Dendritic cell treated with granulocyte-macrophage colony-stimulating factor and Interleukin-4, amounts not matched to agents 40 ng/mL and 50 ng/mL, for 4 days (primary cell): ENCODE measurements at regions not wholly inside any gene's neighbourhood (a gene's known extent, or its start where the extent isn't known, plus 50 kb on each side); places are given as distances from the start of the nearest gene placed in this dataset.

Experiments
- H3K27ac Mint-ChIP-seq: one replicate; pipeline ENCODE4 v1.8.0; 2022; ENCODE audit warnings: mild to moderate bottlenecking, mixed read lengths
- H3K27me3 Mint-ChIP-seq: one replicate; pipeline ENCODE4 v1.8.0; 2022; ENCODE audit warnings: mild to moderate bottlenecking, mixed read lengths
- H3K36me3 Mint-ChIP-seq: one replicate; pipeline ENCODE4 v1.8.0; 2022; ENCODE audit warnings: low read depth, mixed read lengths
- H3K4me1 Mint-ChIP-seq: one replicate; pipeline ENCODE4 v1.8.0; 2022; ENCODE audit warnings: low read depth, mixed read lengths
- H3K4me3 Mint-ChIP-seq: one replicate; pipeline ENCODE4 v1.8.0; 2022; ENCODE audit warnings: mild to moderate bottlenecking, moderate library complexity, mixed read lengths
- H3K9me3 Mint-ChIP-seq: one replicate; pipeline ENCODE4 v1.8.0; 2022; ENCODE audit warnings: mixed read lengths
- intact Hi-C: fragments of 100-400 bp; cut with micrococcal nuclease; formaldehyde crosslinking; loops from one replicate; pipeline ENCODE4 v1.15.0; 2022

DNA sequence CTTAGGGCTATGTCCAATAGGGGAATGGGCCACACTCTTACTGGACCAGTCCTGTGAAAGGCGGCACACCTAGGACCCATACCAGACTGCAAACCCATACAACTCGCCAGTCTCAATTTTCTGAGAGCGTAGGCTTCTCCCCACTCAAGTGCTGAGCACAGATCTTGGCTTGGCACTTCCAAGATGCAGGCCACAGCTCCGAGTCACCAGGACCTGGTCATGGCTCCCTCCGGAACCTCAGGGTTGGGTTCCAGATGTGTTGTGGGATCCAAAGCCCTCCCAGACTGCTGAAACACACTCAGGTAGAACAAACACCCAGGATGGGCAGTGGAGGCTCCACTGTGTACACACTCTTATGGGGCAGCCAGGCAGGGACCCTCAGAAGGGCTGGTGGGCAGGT lies 103.3 kb downstream of the TMEM144 start:
- Mint-ChIP-seq H3K36me3 (no peaks in the 10 kb centered on the region), H3K27me3 (no peaks in the 10 kb centered on the region), H3K4me1 (no peaks in the 10 kb centered on the region), H3K4me3 (no peak overlapping the region), H3K27ac (no peak overlapping the region), H3K9me3 (peaks cover 28% of the 10 kb centered on the region)
- intact Hi-C loops, result no loop called here

- intact Hi-C loops, result no loop called here
- Mint-ChIP-seq H3K27ac (no peak overlapping the region), H3K4me3 (no peak overlapping the region), H3K36me3 (no peaks in the 10 kb centered on the region), H3K9me3 (peaks cover 16% of the 10 kb centered on the region), H3K27me3 (no peaks in the 10 kb centered on the region), H3K4me1 (no peaks in the 10 kb centered on the region)
Measured at GRCh38 chr4:158314756-158315487, 104.6 kb downstream of the TMEM144 start.

GRCh38 chr4:158315706-158316105 lies 105.4 kb downstream of the TMEM144 start:
- intact Hi-C loops, result no loop called here
- H3K27me3 Mint-ChIP-seq, result no peaks in the 10 kb centered on the region
- H3K27ac Mint-ChIP-seq, result no peak overlapping the region
- H3K4me1 Mint-ChIP-seq, result no peaks in the 10 kb centered on the region
- no peak overlapping the region for H3K4me3 Mint-ChIP-seq
- H3K36me3 Mint-ChIP-seq, result no peaks in the 10 kb centered on the region
- peaks cover 15% of the 10 kb centered on the region for H3K9me3 Mint-ChIP-seq

GRCh38 chr4:158316264-158316663 lies 106.0 kb downstream of the TMEM144 start:
- H3K27ac Mint-ChIP-seq, result no peak overlapping the region
- H3K4me1 Mint-ChIP-seq, result no peaks in the 10 kb centered on the region
- intact Hi-C loops, result no loop called here
- H3K36me3 Mint-ChIP-seq, result no peaks in the 10 kb centered on the region
- no peak overlapping the region for H3K4me3 Mint-ChIP-seq
- H3K27me3 Mint-ChIP-seq, result no peaks in the 10 kb centered on the region
- peaks cover 13% of the 10 kb centered on the region for H3K9me3 Mint-ChIP-seq

DNA sequence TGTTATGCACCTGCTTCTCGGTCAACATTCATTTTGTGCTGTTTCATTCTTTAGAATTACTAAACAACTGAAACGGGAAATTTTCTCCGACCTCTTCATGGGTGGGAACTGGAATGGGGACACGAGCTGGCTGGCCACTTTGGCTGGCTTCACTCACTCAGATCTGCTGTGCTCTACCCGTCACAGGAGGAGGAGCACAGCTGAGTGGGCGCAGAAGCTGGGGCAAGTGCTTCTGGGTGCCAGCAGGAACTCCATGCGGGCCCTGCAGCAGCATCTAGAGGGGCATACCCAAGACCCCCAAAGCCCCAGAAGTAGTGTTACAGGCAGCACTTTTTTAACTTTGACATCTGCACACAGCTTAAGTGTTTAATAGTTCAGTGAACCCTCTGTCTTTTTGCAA lies 109.6 kb downstream of the TMEM144 start:
- intact Hi-C loops, result no loop called here
- H3K36me3 Mint-ChIP-seq, result no peaks in the 10 kb centered on the region
- H3K27me3 Mint-ChIP-seq, result no peaks in the 10 kb centered on the region
- H3K9me3 Mint-ChIP-seq, result peaks cover 10% of the 10 kb centered on the region
- no peak overlapping the region for H3K27ac Mint-ChIP-seq
- H3K4me1 Mint-ChIP-seq, result no peaks in the 10 kb centered on the region
- no peak overlapping the region for H3K4me3 Mint-ChIP-seq

GRCh38 chr4:158322109-158322508 lies 111.8 kb downstream of the TMEM144 start:
- no peaks in the 10 kb centered on the region for H3K36me3 Mint-ChIP-seq
- peaks cover 10% of the 10 kb centered on the region for H3K9me3 Mint-ChIP-seq
- H3K4me1 Mint-ChIP-seq, result no peaks in the 10 kb centered on the region
- H3K27me3 Mint-ChIP-seq, result no peaks in the 10 kb centered on the region
- no peak overlapping the region for H3K27ac Mint-ChIP-seq
- no peak overlapping the region for H3K4me3 Mint-ChIP-seq
- intact Hi-C loops, result no loop called here

- no peaks in the 10 kb centered on the region for H3K36me3 Mint-ChIP-seq
- H3K27ac Mint-ChIP-seq, result no peak overlapping the region
- H3K4me3 Mint-ChIP-seq, result no peak overlapping the region
- H3K4me1 Mint-ChIP-seq, result no peaks in the 10 kb centered on the region
- no peaks in the 10 kb centered on the region for H3K27me3 Mint-ChIP-seq
- H3K9me3 Mint-ChIP-seq, result no peaks in the 10 kb centered on the region
- intact Hi-C loops, result no loop called here
Measured at GRCh38 chr4:158327525-158327924, 117.2 kb downstream of the TMEM144 start.

- Mint-ChIP-seq H3K9me3 (no peaks in the 10 kb centered on the region), H3K4me1 (no peaks in the 10 kb centered on the region), H3K36me3 (no peaks in the 10 kb centered on the region), H3K27me3 (no peaks in the 10 kb centered on the region), H3K4me3 (no peak overlapping the region), H3K27ac (no peak overlapping the region)
- intact Hi-C loops, result no loop called here
Measured at GRCh38 chr4:158331863-158332262, 121.6 kb downstream of the TMEM144 start.

GRCh38 chr4:158333820-158334219 lies 123.5 kb downstream of the TMEM144 start:
- H3K27me3 Mint-ChIP-seq, result no peaks in the 10 kb centered on the region
- no peak overlapping the region for H3K4me3 Mint-ChIP-seq
- no peaks in the 10 kb centered on the region for H3K36me3 Mint-ChIP-seq
- H3K27ac Mint-ChIP-seq, result no peak overlapping the region
- intact Hi-C loops, result no loop called here
- no peaks in the 10 kb centered on the region for H3K9me3 Mint-ChIP-seq
- H3K4me1 Mint-ChIP-seq, result no peaks in the 10 kb centered on the region

- H3K27ac Mint-ChIP-seq, result no peak overlapping the region
- H3K9me3 Mint-ChIP-seq, result no peaks in the 10 kb centered on the region
- H3K27me3 Mint-ChIP-seq, result peaks cover 2% of the 10 kb centered on the region
- intact Hi-C loops, result no loop called here
- no peaks in the 10 kb centered on the region for H3K4me1 Mint-ChIP-seq
- H3K36me3 Mint-ChIP-seq, result no peaks in the 10 kb centered on the region
- no peak overlapping the region for H3K4me3 Mint-ChIP-seq
Measured at GRCh38 chr4:158341896-158342295, 131.6 kb downstream of the TMEM144 start.

GRCh38 chr4:158346576-158346975 lies 136.3 kb downstream of the TMEM144 start:
- H3K9me3 Mint-ChIP-seq, result no peaks in the 10 kb centered on the region
- H3K36me3 Mint-ChIP-seq, result no peaks in the 10 kb centered on the region
- H3K27me3 Mint-ChIP-seq, result peaks cover 2% of the 10 kb centered on the region
- no peaks in the 10 kb centered on the region for H3K4me1 Mint-ChIP-seq
- H3K4me3 Mint-ChIP-seq, result no peak overlapping the region
- intact Hi-C loops, result no loop called here
- H3K27ac Mint-ChIP-seq, result no peak overlapping the region

- intact Hi-C loops, result no loop called here
- H3K27me3 Mint-ChIP-seq, result peaks cover 2% of the 10 kb centered on the region
- H3K4me3 Mint-ChIP-seq, result no peak overlapping the region
- H3K27ac Mint-ChIP-seq, result no peak overlapping the region
- no peaks in the 10 kb centered on the region for H3K9me3 Mint-ChIP-seq
- no peaks in the 10 kb centered on the region for H3K36me3 Mint-ChIP-seq
- no peaks in the 10 kb centered on the region for H3K4me1 Mint-ChIP-seq
Measured at GRCh38 chr4:158347556-158347955, 137.3 kb downstream of the TMEM144 start.

- Mint-ChIP-seq H3K4me3 (no peak overlapping the region), H3K27me3 (peaks cover 2% of the 10 kb centered on the region), H3K27ac (no peak overlapping the region)
Measured at GRCh38 chr4:158350161-158350560, 139.9 kb downstream of the TMEM144 start.

DNA sequence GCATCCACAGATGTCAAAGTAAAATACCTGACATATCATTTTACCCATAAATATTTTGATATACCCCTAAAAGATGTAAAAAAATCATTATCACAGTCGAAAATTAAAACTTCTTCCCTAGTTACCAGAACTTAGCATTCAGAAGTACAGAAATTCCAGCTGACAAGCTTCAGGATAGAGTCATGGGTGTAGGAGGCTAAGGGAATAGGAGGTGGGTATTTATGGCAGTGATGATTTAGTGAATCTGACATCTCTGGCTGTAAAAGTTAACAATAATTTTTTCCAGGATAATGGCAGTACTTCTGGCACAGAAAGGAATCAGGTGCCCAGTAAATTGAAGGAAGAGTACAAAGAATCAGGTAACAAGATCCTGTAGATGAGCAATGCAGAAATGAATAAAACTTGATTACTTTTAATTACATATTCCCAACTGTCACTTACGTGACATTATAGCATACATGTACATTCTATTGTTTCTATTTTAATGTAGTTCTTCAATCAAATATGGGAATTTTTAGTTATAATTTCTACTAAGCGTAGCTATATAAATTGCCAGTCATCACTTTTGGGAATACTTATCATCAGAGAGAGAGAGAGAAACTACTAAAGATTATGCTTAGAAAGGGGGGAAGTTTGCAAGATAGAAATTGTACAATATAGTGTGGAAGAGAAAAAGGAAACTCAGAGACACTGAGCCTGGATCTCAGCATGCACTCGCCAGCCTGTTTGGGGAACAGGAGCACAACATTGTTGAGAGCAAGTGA lies 143.4 kb downstream of the TMEM144 start:
- peaks cover 7% of the 10 kb centered on the region for H3K9me3 Mint-ChIP-seq
- no peak overlapping the region for H3K4me3 Mint-ChIP-seq
- H3K27me3 Mint-ChIP-seq, result no peaks in the 10 kb centered on the region
- no peaks in the 10 kb centered on the region for H3K36me3 Mint-ChIP-seq
- intact Hi-C loops, result no loop called here
- no peaks in the 10 kb centered on the region for H3K4me1 Mint-ChIP-seq
- no peak overlapping the region for H3K27ac Mint-ChIP-seq

More at GRCh38 chr4:158350161-158350560, 139.9 kb downstream of the TMEM144 start:
- Mint-ChIP-seq H3K9me3 (no peaks in the 10 kb centered on the region), H3K4me1 (no peaks in the 10 kb centered on the region), H3K36me3 (no peaks in the 10 kb centered on the region)
- intact Hi-C loops, result no loop called here
